ENCODE measurements at regions not wholly inside any gene's neighbourhood (a gene's known extent, or its start where the extent isn't known, plus 50 kb on each side); places are given as distances from the start of the nearest gene placed in this dataset.

- no peak for DNase-seq (ENCODE audit: low spot score)
Observed at GRCh38 chr4:123990310-123990870, 593.8 kb downstream of the SPRY1 start.

- DNase-seq (ENCODE audit: low spot score) = no peak
Observed at GRCh38 chr4:123994917-123995316, 598.3 kb downstream of the SPRY1 start.

GRCh38 chr4:123995936-123996335 lies 599.3 kb downstream of the SPRY1 start:
- no peak for DNase-seq (ENCODE audit: low spot score)

GRCh38 chr4:123996718-123997510 lies 600.3 kb downstream of the SPRY1 start:
- no peak for DNase-seq (ENCODE audit: low spot score)

- DNase-seq (ENCODE audit: low spot score) = no peak
Observed at GRCh38 chr4:123997776-123998449, 601.3 kb downstream of the SPRY1 start.

- DNase-seq (ENCODE audit: low spot score) = no peak
Observed at GRCh38 chr4:124000233-124000632, 603.6 kb downstream of the SPRY1 start.

GRCh38 chr4:124015766-124016165 lies 619.2 kb downstream of the SPRY1 start:
- DNase-seq (ENCODE audit: low spot score) = no peak

GRCh38 chr4:124017185-124017785 lies 620.7 kb downstream of the SPRY1 start:
- no peak for DNase-seq (ENCODE audit: low spot score)

- peak; percentile 1 for DNase-seq (ENCODE audit: low spot score)
Observed at GRCh38 chr4:124018383-124019317, 622.1 kb downstream of the SPRY1 start.

GRCh38 chr4:124019749-124020549 lies 623.4 kb downstream of the SPRY1 start:
- no peak for DNase-seq (ENCODE audit: low spot score)

- no peak for DNase-seq (ENCODE audit: low spot score)
Observed at GRCh38 chr4:124025000-124025399, 628.4 kb downstream of the SPRY1 start.

- DNase-seq (ENCODE audit: low spot score) = no peak
Observed at GRCh38 chr4:124025428-124025827, 628.8 kb downstream of the SPRY1 start.

GRCh38 chr4:124028182-124028581 lies 631.6 kb downstream of the SPRY1 start:
- no peak for DNase-seq (ENCODE audit: low spot score)

GRCh38 chr4:124030147-124030546 lies 633.6 kb downstream of the SPRY1 start:
- no peak for DNase-seq (ENCODE audit: low spot score)

- no peak for DNase-seq (ENCODE audit: low spot score)
Observed at GRCh38 chr4:124032035-124032434, 635.4 kb downstream of the SPRY1 start.

- no peak for DNase-seq (ENCODE audit: low spot score)
Observed at GRCh38 chr4:124035364-124036041, 638.9 kb downstream of the SPRY1 start.

GRCh38 chr4:124037236-124037635 lies 640.6 kb downstream of the SPRY1 start:
- no peak for DNase-seq (ENCODE audit: low spot score)

GRCh38 chr4:124044330-124044729 lies 647.7 kb downstream of the SPRY1 start:
- DNase-seq (ENCODE audit: low spot score) = no peak

- DNase-seq (ENCODE audit: low spot score) = no peak
Observed at GRCh38 chr4:124044867-124045266, 648.3 kb downstream of the SPRY1 start.

GRCh38 chr4:124046190-124046589 lies 649.6 kb downstream of the SPRY1 start:
- DNase-seq (ENCODE audit: low spot score) = no peak
